ENCODE measurements at regions not wholly inside any gene's neighbourhood (a gene's known extent, or its start where the extent isn't known, plus 50 kb on each side); places are given as distances from the start of the nearest gene placed in this dataset.
A peak's percentile ranks its signal among the peaks of the same experiment; 100 is the strongest.

DNA sequence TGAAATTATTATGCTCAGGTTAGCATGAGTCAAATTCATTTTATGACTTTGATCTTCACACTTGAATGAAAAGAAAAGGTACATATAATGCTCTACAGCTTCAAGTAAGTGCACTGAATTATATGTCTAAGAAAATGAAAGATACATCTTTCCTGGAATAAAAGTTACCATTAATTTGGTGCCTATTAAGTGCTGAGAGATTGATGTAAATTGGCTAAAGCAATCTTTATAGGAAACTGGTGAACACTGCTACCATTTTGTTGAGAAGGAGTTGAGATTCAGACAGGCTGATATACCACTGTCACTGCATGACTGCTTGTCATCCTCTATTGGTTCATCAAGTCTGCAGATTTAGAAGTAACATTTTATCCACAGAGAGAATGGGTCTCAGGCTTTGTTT lies 416.8 kb upstream of the SPRY2 start:
- H3K4me3 ChIP-seq (ENCODE audit: control insufficient read depth, low read depth, low read length), result no peak overlapping the region
- TF ChIP-seq, protein P1, sequence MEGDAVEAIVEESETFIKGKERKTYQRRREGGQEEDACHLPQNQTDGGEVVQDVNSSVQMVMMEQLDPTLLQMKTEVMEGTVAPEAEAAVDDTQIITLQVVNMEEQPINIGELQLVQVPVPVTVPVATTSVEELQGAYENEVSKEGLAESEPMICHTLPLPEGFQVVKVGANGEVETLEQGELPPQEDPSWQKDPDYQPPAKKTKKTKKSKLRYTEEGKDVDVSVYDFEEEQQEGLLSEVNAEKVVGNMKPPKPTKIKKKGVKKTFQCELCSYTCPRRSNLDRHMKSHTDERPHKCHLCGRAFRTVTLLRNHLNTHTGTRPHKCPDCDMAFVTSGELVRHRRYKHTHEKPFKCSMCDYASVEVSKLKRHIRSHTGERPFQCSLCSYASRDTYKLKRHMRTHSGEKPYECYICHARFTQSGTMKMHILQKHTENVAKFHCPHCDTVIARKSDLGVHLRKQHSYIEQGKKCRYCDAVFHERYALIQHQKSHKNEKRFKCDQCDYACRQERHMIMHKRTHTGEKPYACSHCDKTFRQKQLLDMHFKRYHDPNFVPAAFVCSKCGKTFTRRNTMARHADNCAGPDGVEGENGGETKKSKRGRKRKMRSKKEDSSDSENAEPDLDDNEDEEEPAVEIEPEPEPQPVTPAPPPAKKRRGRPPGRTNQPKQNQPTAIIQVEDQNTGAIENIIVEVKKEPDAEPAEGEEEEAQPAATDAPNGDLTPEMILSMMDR (conservative IDR thresholded peaks at IDR 0.05; ENCODE audit: control insufficient read depth, insufficient read depth, low read depth, low read length), result no peak
- no peak for DNase-seq (ENCODE audit: low read depth)

DNA sequence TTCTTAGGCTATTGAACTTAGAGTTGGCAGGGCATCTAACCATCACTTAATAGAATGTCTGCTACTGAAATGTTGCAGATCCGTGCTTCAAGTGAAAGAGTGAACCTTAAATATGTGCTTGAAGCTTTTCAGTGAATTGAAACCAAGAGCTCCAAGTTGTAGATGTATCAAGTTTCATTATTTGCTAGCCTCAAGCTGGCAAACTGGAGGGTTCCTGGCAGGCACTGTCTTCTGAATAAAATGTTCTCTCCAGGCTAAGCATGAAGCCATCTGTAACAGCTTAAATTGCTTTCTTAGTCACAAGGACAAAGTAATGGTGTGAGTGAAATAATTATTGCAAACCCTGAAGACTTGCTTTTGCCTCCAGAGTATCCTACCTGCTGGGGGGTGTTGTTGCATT lies 415.0 kb upstream of the SPRY2 start:
- no peak overlapping the region for H3K4me3 ChIP-seq (ENCODE audit: control insufficient read depth, low read depth, low read length)
- DNase-seq (ENCODE audit: low read depth), result no peak
- TF ChIP-seq, protein P1 (conservative IDR thresholded peaks at IDR 0.05; ENCODE audit: control insufficient read depth, insufficient read depth, low read depth, low read length), result no peak

DNA sequence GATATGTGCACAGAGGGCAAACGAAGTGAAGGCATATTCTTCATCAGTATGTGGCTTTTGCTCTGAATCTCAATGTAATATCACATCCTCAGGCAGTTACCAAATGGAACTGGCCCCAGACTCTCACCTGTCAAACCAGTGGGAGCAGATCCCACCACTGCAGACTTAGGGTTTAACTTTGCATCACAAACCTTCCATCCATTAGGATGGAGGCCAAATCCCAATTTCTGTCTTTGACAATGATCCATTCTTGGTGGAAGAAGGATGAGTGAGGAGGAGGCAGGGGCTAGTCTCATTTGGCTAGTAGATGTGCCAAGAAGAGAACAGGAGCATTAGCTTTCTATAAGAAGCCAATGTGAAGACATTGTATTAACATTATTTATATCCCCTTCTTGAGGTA lies 413.5 kb upstream of the SPRY2 start:
- DNase-seq (ENCODE audit: low read depth), result no peak
- TF ChIP-seq, protein P1 (conservative IDR thresholded peaks at IDR 0.05; ENCODE audit: control insufficient read depth, insufficient read depth, low read depth, low read length), result no peak
- H3K4me3 ChIP-seq (ENCODE audit: control insufficient read depth, low read depth, low read length), result no peak overlapping the region

DNA sequence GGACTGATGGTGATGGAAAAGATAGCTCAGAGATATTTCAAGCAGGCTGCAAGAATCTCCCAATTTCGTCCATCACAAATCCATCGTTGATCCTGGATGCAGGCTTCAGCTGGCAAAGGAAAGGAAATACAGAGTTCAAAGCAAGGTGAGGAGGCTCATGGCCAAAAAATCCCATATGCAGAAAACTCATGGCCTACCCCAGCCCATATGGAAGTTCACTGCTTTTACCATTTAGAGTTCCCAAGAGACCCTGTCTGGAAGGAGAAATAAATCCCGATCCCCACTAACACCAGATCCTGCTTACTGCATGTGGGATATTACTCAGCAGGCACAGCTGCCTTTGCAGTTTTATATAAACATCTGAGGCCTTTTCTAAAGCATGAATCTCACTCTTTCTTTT lies 412.9 kb upstream of the SPRY2 start:
- TF ChIP-seq, protein P1 (conservative IDR thresholded peaks at IDR 0.05; ENCODE audit: control insufficient read depth, insufficient read depth, low read depth, low read length), result no peak
- peak; percentile 22 for DNase-seq (ENCODE audit: low read depth)
- no peak overlapping the region for H3K4me3 ChIP-seq (ENCODE audit: control insufficient read depth, low read depth, low read length)

DNA sequence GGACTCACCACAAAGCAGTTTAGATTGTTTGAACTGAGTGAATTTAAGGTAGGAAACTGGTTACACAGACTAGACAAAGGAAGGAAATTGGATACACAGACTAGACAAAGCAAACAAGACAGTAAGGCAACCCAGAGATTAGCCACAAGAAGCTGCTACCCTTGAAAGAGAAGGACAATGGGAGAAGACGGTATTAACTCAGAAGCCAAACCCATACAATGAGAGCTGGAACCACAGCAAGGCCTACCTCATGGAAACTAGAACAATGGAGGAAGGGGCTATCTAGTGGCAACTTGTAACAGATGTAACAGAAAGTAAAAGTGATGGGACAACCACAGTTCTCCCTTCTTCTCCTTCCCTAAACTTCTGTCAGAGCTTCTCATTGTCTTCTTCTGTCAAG lies 410.9 kb upstream of the SPRY2 start:
- TF ChIP-seq, protein P1 (conservative IDR thresholded peaks at IDR 0.05; ENCODE audit: control insufficient read depth, insufficient read depth, low read depth, low read length), result no peak
- H3K4me3 ChIP-seq (ENCODE audit: control insufficient read depth, low read depth, low read length), result no peak overlapping the region
- no peak for DNase-seq (ENCODE audit: low read depth)

DNA sequence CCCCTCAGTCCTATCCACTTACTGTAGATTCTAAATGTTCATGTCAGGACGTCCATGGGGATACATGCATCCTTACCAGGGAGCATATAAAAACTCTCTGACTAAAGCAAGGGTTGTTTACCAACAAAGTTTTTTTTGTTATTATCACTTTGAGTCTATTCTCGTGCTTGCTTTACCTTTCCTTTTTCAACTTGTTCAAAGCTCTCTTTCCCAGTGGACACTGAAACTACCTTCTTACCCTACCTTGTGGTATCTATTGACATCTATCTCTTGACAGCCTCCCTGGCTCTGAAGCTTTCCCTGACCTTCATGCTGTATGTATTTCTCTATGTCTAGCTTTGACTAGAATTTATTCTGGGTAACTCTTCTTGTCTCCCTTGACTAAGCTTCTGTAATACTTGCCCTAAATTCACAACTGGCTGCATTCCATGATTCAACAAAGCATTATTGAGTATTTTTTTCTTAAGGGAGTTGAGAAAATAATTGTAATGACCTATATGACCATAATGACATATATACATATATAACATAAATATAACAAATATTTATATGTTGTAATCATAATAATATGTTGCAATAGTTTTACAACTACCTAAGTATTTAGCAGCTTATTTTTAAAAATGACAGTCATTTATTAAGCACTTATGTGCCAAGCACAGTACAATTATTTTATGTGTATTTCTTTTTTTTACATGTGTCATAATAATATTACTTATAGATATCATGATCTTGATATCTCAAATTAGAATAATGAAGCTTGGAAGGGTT lies 403.4 kb upstream of the SPRY2 start:
- H3K4me3 ChIP-seq (ENCODE audit: control insufficient read depth, low read depth, low read length), result no peak overlapping the region
- DNase-seq (ENCODE audit: low read depth), result no peak
- TF ChIP-seq, protein P1 (conservative IDR thresholded peaks at IDR 0.05; ENCODE audit: control insufficient read depth, insufficient read depth, low read depth, low read length), result no peak

Measured in fibroblast of mammary gland (primary cell).